NCI-H146 treated with DMSO at 0.1 percent for 48 hours (cell line): ENCODE measurements at regions not wholly inside any gene's neighbourhood (a gene's known extent, or its start where the extent isn't known, plus 50 kb on each side); places are given as distances from the start of the nearest gene placed in this dataset.

Source experiments
- DNase-seq: peaks from one replicate; lab custom pipeline; 2025; ENCODE audit not compliant: unreplicated experiment; lab: John Stamatoyannopoulos, UW

DNA sequence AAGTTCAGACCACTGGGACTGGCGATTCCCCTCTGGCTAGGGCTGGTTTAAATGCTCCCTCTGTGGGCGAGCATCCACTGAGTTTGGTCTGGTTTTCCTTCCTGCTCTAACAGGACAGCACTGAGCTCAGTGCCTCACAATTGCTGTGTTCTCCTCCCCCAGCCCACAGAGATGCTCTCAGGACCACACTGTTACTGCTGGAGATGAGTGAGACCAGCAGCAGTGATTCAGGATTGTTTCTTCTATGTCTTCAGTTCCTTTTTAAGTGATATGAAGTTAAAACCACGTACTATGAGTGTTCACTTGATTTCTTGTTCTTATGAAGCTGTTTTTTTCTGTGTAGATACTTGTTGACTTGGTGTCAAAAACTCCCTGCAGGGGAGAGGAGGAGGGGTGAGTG is 180.4 kb upstream of the COL8A1 start:
- DNase-seq = no peak

DNA sequence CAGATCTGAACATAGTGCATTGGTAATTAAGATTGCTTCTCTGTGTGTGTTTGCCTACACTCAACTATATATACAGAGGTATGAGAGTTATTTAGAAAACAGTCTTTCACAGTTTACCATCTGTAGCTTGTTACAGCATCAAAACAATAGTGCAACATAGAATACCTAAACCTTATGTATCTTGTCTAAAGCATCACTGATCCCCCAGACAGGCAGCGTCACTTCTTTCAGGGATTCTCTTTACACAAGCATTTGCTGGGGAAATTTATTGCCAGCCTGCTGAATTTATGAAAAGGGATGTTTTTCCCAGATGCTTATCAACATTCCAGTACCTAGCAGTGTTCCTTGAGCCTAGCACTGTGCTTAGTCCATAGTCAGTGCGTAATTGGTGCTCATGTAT is 195.8 kb upstream of the COL8A1 start:
- DNase-seq = no peak

DNA sequence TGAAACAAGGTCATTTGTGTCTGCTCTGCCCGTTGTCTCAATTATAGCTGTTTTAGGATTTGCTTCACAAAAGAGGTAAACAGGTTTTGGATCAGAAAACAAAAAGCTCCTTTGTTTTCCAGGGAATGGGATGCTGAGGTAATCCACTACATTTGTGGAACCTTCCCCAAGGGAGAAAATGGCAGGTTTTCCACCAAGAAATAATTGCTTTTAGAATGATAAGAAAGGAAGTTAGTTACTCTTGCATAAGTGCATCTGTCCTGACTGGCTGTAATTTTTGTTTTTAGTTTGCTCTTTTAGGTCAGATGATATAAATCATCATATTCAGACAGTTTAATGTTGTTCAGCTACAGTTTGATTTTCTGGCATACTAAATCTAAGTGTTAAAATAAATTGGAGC is 198.5 kb upstream of the COL8A1 start:
- no peak for DNase-seq

DNA sequence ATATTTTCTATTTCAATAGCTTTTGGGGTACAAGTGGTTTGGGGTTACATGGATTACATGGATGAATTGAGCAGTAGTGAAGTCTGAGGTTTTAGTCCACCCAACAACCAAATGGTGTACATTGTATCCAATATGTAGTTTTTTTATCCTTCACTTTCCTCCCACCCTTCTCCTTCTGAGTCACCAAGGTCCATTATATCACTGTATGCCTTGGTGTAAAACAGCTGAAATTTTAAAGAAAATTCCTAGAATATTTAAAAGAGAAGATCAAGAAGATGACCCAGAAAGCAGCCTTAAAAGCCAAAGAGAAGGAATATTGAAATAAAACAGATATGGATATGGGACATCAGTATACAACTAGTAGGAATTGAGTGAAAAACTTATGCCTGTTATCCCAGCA is 204.2 kb upstream of the COL8A1 start:
- no peak for DNase-seq

DNA sequence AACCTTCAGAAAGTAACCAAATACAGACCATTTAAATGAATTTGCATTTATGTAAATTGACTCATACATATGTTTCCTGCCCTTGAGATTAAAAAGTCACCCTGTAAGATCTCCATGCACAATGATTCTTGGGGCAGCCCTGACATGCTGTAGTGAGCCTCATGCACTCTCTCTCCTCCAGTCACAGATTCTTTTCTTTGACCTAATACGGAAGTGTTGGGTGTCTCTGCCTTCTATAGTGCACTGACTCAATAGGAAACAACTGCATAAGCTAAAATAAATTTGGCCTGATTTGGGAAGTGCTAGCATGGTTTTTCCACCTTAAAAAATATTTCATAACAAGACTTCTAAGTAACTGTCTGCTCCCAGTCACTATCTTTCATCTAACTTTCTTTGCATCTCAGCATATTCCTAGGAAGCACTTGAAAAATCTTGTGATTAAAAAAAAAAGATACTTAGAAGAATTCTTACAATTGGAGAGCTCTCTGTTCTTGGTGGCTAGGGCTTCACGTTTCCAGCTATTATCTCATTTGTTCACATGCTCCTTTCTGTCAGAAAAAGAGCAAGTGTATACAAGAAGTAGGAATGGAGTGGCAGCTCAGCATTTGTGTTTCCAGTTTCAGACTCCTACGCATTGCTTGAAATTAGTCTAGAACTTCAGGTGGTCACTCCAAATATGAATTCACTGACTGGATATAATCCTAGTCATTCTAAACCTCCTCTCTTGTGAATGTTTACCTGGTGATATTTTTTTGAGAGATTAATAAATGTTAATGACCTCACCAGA is 207.9 kb upstream of the COL8A1 start:
- DNase-seq = no peak

DNA sequence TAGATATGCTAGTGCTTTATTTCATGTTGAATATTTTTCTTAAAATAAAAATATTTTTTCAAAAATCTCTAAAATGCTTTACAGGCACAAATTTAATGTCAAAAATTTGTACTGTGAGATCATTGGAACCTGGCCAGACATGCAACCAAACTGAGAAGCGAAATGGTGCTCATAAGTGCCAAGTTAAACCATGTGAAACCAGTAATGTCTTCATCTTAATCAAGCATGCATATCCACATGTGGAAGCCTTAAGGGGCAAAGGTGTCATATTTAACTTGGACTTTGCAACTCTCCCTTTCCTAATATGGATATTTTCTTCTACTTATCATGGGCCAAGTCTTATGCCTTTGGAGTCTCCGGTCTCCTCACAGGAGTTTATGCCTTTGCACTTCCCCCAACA is 208.9 kb upstream of the COL8A1 start:
- DNase-seq = no peak

DNA sequence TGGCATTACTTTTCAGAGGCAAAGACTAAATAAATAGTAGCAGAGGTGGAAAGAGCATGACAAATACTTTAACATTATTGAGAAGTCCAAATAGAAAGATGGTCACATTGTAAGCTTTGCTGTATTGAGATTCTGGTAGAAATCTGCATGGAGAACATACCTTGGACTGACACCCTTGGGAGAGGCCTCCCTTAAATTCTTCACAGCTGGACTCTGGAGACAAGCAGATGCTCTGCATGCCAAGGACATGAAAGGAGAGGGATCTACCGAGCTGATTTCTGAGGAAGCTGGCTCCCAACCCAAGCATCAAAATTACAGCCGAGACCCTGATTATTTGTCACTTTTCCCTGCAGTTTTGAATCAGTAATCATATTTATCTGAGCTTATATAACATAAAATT is 212.5 kb upstream of the COL8A1 start:
- DNase-seq = no peak

DNA sequence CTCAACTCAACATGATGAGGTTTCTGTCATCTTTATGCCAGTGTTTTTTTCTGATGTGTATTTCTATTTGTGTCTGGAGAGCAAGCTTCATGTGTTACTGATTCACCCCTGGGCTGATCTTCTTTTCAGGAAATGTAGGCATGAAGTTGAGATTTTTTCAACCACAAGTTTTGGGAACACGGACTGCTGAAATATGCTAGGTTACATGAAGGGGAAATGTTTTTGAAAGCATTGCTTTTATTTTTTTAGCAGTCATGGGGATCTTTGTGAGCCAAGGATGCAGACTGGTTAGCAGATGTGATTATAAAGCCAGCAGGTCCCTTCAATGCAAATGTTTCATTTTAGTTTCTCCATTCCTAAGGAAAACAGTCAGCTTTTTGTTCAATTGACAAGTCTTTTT is 219.3 kb upstream of the COL8A1 start:
- no peak for DNase-seq

DNA sequence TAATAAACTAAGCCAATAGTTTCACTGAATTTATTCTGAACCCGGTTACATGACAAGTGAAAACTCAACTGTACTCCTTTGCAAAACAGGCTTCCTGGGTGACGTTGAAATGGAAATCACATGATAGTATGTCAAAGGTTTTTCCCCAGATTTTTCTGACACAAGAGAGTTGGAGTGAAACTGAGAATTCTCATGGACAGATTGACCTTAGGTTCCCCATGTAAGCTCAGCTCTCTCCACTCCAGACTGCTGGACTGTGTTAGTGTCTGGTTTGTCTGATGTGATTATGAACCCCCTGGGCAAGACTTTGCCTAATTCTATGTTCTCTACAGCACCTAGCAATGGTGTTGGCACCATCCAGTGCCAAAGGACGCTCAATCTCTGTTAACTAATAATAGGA is 219.7 kb upstream of the COL8A1 start:
- DNase-seq = no peak

DNA sequence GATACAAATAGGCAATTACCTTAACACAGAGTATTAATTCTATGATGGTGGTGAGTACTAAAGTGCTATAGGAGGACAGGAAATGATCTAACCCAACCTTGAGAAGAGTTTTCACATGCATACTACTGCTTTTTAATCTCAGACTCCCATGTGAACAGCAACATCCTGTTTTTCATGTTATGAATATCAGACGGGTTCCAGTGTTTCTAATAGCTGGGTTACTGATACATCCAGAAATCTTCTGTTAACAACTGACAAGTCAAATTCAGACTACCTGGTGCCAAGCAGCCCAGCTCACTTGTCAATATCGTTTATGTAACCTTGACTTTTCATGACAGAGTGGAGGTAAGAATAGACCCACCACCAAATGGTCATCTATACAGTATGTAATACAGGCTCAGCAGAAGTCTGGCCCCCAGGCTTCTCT is 220.2 kb upstream of the COL8A1 start:
- DNase-seq = no peak

DNA sequence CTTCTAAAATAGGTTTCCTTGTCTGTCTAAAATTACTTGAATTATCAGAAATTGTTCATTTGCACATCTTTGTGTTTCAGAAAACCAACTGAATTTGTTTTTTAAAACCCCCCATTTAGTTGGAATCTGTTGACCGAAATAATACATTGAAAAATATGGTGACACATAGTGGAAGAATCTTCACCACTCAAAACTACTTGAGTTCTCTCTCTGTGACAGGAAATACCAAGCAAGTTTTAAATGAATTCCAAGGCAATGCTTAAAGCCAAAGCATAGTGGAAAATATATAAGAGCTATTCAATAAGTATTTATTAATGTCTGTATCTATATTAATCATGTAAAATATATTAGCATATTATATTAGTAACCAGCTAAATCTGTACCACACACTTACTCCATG is 224.9 kb upstream of the COL8A1 start:
- no peak for DNase-seq

DNA sequence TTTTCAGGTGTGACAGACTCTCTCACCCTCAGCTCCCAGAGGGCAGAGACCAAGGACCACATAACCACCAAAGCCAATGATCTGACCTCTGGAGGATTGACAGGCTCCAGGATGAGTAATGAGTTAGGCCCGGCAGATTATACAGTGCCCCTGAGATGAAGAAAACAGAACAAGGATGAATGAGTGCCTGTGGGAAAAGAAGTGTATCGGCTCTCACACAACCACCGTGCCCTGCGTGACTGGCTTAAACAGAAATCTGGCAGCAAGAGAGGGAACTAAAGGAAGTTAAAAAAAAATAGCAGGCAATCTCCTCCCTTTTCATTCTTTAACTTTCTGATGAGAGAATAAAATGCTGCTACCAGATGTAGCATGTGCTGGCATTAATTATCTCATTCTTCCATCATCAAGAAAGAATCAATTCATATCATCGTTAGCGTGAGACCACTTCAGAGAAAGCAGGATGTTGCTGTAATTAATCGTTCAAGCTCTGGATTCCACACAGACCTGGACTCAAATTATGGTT is 227.5 kb upstream of the COL8A1 start:
- DNase-seq = no peak

DNA sequence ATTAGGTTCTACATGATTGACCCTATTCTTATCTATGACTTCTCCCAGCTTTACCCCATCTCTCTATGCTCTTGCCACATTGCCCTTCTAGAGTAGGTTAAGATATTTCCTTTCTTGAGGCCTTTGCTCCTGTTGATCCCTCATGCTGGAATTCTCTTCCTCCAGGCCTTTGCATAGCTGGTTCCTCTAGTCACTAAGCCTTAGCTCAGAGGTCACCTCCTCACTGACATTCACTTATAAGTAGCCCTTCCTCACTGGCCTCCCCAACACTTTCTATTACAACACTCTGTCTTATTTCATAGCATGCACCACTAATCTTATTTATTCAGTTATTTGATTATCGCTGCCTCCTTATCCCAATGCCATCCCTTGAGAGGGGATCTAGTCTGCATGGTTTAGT is 228.4 kb upstream of the COL8A1 start:
- DNase-seq = no peak

DNA sequence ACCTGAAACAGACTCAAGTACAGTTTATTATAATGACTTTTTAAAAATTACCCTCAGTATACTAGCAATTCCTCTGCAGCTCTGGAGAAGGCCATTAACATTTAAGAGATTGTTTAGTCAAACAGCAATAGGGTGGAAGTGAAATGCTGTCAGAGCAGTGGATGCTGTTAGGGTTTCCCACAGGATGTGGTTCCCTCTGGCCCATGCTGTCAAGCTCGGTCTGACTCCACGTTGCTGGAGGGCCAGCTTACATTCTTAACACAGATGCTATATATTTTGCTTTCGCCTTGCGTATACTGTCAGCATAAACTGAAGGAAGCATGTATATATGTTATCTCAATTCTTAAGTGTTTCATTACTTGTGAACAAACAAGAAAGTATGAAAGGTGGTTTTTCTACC is 231.1 kb upstream of the COL8A1 start:
- DNase-seq = no peak

DNA sequence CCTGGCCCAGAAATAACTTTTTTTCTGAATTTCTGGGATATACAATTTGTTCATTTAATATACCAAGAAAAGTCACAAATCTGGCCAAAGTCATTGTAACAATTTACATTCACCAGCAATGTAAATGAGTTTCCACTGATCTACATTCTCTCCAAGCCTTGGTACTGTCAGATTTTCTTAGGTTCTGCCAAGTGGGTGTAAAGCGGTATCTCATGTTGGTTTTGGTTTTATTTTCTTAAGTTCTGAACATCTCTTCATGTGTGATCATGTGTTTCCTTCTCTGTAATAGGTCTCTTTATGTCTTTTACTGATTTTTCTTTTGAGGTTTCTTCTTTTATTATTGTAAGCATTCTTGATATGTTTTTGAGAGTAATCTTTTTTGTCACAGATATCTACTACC is 235.6 kb upstream of the COL8A1 start:
- no peak for DNase-seq

DNA sequence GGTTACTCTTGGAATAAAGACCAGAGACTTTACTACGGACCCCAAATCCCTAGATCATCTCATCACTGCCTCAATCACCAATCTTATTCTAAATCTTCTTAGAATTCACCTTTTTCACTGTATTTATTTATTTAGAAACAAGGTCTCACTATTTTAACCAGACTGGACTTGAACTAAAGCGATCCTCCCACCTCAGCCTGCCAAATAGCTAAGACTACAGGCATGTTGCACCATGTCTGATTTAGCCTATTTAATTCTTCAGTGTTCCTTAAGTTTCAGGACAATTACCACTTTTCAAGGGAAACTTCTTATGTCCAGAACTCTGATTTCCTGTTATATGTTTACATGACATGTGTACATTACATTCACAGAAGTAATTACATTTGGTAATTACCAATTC is 238.0 kb upstream of the COL8A1 start:
- no peak for DNase-seq

DNA sequence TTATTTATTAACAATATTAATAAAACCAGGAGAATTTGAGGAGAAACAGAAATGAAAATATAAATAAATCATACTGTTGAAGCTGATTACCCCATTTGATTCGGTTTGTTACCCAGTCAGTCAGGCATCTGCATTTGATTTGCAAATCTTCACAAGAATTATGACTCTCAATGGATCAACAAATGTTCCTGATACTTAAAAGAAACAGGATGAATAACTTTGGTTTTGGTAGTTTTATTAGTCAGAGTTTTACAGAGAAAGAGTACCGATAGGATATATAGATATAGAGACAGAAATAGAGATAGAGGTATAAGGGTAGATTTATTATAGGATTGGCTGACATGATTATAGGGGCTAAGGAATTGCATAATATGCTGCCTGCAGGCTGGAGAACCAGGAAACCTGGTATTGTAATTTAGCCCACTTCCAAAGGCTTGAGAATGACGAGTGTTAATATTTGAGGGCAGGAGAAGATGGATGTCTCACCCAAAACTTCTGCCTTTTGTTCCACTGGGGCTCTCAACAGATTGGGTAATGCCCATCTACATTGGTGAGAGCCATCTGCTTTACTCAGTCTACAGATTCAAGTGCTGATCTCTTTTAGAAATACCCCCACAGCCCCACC is 241.6 kb upstream of the COL8A1 start:
- DNase-seq = no peak

DNA sequence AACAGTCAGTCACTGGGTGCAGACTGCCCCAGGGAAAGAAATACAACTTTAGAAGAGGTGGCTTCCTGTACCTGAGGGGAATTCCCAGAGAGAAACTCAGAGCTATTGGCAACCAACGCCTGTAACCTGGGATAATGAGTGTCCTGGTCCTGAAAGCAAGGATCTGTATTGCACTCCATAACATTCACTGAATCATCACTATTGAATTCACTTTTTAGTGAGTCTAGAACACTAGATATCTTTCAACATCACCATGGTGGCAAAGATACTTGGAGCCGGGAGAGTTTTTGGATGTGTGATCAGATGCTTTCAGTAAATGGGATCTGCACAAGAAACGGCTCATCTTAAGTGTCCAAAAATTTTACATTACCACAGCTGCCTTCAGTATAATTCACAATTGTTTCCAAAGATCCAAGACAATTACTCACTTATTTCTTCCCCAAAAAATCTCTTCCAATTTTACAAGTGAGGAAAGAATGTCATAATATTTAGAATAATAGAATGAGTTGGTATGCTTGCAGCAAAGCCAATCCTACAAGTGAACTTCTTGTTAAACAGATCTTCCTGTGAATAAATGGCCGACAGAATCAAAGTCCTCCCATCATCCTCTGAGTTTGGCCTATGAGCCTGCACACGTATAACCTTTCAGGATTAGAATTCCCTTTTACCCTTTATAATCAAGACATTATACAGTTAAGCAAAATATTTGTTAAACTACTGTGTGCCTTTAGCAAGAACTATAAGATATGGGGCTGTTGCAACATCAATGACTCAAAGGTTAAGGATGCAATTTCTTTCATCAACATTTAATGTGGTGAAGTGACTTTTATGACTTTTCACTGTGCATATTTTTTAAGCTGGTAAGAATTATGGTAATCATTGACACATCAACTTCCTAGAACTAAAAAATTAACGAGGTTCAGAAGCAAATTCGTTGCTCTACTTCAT is 243.3 kb upstream of the COL8A1 start:
- DNase-seq = no peak

DNA sequence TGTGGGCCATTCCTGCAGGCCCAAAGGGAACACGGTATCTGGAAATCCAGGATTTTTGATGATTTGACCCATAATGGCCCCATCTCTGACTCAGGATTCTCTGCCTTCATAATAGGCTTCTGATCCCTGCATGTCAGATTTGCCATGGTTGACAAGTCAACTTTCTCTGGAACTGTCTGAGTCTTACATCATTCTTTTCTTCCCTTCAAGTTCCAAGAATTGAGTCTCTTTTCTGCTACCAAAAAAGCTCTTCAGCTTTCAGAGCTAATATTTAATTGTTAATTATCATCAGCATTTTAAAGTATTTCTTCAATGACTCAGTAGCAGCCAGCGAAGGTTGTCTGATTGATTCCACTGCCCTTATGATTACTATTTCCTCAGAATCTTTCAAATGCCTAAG is 244.4 kb upstream of the COL8A1 start:
- DNase-seq = no peak

DNA sequence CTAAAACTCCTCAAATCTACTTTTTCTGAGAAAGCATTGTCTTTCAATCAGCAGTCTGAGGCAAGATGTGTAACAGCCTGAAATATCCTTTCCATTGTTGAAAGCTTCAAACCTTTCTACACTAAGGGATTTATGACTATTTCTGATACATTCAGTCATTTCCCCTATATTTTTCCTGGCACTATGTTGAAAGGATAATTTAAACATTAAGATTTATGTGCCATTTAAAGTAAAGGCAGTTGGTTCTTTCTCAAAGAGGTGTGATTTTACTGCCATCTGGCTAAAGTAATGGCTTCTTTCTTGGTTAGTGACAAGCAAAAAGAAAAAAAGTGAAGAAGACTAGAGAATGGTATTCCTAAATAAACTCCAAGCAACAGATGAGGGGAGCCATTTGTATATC is 249.6 kb upstream of the COL8A1 start:
- DNase-seq = no peak

DNA sequence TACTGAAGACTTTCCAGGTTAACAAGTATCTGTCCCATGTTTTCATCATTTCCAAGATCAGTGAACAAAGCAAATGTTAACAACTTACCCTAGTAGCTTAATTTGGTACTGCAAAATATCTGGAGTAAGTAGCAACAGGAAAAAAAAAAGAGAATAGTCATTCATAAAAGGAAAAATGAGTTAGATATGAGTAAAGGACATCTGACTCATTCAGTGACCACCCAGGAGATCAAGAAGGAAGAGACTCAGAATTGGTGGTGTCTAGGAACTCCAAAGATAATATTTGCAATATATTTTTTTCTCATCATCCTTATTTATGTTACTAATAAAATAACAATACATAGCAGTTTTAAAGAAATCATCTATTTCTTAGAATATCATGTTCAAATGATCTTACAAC is 253.8 kb upstream of the COL8A1 start:
- no peak for DNase-seq

DNA sequence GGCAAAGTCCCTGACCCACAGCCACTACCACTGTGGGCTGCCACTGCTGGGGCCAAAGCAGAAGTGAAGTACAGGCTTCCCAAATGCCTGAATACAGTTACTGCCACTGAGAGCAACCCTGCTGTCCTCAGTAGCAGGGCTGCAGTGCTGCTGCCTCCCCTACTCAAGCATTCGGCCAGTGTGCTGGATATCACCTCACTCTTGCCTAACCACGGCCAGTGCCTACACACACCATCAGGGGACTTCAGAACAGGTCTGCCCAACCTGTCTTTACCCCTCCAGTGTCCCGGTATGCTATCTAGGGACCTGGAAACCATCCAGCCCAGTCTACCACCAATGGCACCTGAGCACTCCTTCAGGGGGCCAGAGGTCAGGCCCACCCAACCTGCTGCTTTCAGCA is 261.5 kb upstream of the COL8A1 start:
- DNase-seq = no peak
